ENCODE measurements at regions not wholly inside any gene's neighbourhood (a gene's known extent, or its start where the extent isn't known, plus 50 kb on each side); places are given as distances from the start of the nearest gene placed in this dataset.

DNA sequence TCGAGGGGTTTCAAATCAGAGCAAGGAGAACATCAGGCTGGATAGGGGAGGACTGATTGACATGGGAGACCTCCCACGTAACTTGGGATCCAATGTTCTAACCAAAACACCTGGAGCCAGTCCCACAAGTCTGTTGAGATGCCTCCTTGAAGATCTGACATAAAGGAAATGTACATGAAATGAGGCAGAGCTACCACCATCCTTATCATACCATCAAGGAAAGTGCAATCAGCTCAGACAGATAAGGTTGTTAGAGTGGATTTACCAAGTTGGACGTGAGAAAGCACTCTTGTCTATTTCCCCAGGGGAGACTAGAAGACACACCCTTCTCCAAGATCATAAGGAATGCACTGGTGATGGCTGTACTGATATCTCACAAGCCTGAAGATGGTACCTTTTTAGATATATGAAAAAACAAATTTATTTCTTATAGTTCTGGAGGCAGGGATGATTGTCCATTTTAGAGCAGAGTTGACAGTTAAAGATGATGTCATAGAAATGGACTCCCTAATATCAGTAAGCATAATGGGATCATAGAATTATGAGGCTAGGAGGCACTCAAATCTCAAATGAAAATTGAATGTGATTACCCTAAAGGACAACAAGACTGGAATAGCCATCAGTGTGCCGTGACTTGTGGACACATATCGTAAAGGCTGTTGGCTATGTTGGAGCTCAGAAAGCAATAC, 129.1 kb upstream of the RAB4A start:
- Histone ChIP-seq H3K4me2 (ENCODE audit: low read depth, low read length) (no peak overlapping the region), H3K36me3 (replicated peaks in 1 of 2; ENCODE audit: control insufficient read depth in 1 of 2, insufficient read depth in 2 of 2, low read length in 2 of 2) (no peaks in the 10 kb centered on the region), H3K4me1 (ENCODE audit: insufficient read depth, low read length) (peaks cover 52% of the 10 kb centered on the region), H3K9me3 (ENCODE audit: low read length) (no peaks in the 10 kb centered on the region), H3K27ac (ENCODE audit: extremely low read length, insufficient read depth, low read length) (no peak overlapping the region), H3K79me2 (ENCODE audit: insufficient read depth, low read length) (no peaks in the 10 kb centered on the region), H4K20me1 (ENCODE audit: insufficient read depth, low read length) (no peaks in the 10 kb centered on the region), H3K9ac (ENCODE audit: insufficient read depth, low read depth, low read length) (no peak overlapping the region), H2AFZ (ENCODE audit: low read length) (no peak overlapping the region), H3K4me3 (replicated peaks in 1 of 3; ENCODE audit: insufficient read depth in 1 of 3, low read depth in 2 of 3, low read length in 3 of 3) (no peak overlapping the region), H3K27me3 (ENCODE audit: control insufficient read depth in 1 of 2, insufficient read depth in 2 of 2, low read length in 2 of 2) (no peaks in the 10 kb centered on the region)
- BruUV-seq (replicated peaks): no TSS peak
- WGBS (ENCODE audit: low lambda C conversion rate): 98% methylated on average over 5 of the region's 5 CpGs
- ChIA-PET CTCF (ENCODE audit: low intra/inter-chr PET ratio, low total read pairs) (no interaction called here), POLR2A (interaction anchor here (4.2 kb wide), 1 partner anchor 11 kb away, joined by 18 read pairs; no protein-coding TSS in a partner anchor)
- no peak for FAIRE-seq
- ATAC-seq: no peak
- DNase-seq (ENCODE audit: low spot score): no peak
- in situ Hi-C loops (cut with HindIII; ENCODE audit: extremely low pct_ligation_motif_present, low pct_unique_long_range_greater_than_20kb): no loop called here
- intact Hi-C loops (cut with micrococcal nuclease; ENCODE audit: unreplicated experiment): no loop called here
- TF ChIP-seq RARG (CRISPR knock-in tag; IDR thresholded peaks at IDR 0.05; ENCODE audit: low read depth): no peak
- peak; percentile 88 for TF ChIP-seq ATF7 (IDR thresholded peaks at IDR 0.05)
- no peak for TF ChIP-seq ATF7 (CRISPR knock-in tag; IDR thresholded peaks at IDR 0.05)
- no peak for TF ChIP-seq ISX (CRISPR knock-in tag; conservative IDR thresholded peaks at IDR 0.05)
- no peak for TF ChIP-seq ELF4 (CRISPR knock-in tag; IDR thresholded peaks at IDR 0.05; ENCODE audit: borderline replicate concordance)
- TF ChIP-seq MEIS2 (CRISPR knock-in tag; IDR thresholded peaks at IDR 0.05): no peak
- TF ChIP-seq ZNF17 (CRISPR knock-in tag; IDR thresholded peaks at IDR 0.05): no peak

DNA sequence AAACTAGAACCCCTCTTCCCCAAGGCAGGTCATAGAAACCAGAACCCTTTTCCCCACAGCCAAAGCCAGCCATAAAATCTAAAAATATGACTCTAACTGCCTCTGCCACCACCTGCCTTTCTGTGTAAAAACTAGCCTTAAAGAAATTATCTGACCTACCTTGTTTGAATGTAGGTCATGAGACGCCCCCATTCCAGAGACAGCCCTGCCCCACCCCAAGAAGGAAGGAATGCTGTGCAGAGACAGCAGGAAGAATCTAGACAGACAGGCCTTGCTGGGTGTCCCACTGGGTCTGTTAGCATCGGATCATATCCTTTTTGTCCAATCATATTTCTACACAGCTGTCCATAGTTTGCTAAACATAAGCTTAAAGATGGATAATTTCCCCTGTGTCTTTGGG, 128.4 kb upstream of the RAB4A start:
- no TSS peak for BruUV-seq (replicated peaks)
- Histone ChIP-seq H3K9me3 (ENCODE audit: low read length) (no peaks in the 10 kb centered on the region), H3K27ac (ENCODE audit: extremely low read length, insufficient read depth, low read length) (no peak overlapping the region), H3K4me1 (ENCODE audit: insufficient read depth, low read length) (peaks cover 53% of the 10 kb centered on the region), H3K4me3 (replicated peaks in 1 of 3; ENCODE audit: insufficient read depth in 1 of 3, low read depth in 2 of 3, low read length in 3 of 3) (no peak overlapping the region), H4K20me1 (ENCODE audit: insufficient read depth, low read length) (no peaks in the 10 kb centered on the region), H3K4me2 (ENCODE audit: low read depth, low read length) (no peak overlapping the region), H3K9ac (ENCODE audit: insufficient read depth, low read depth, low read length) (no peak overlapping the region), H2AFZ (ENCODE audit: low read length) (no peak overlapping the region), H3K27me3 (ENCODE audit: control insufficient read depth in 1 of 2, insufficient read depth in 2 of 2, low read length in 2 of 2) (no peaks in the 10 kb centered on the region), H3K36me3 (replicated peaks in 1 of 2; ENCODE audit: control insufficient read depth in 1 of 2, insufficient read depth in 2 of 2, low read length in 2 of 2) (no peaks in the 10 kb centered on the region), H3K79me2 (ENCODE audit: insufficient read depth, low read length) (no peaks in the 10 kb centered on the region)
- intact Hi-C loops (cut with micrococcal nuclease; ENCODE audit: unreplicated experiment) (no loop called here), in situ Hi-C loops (cut with HindIII; ENCODE audit: extremely low pct_ligation_motif_present, low pct_unique_long_range_greater_than_20kb) (no loop called here)
- no peak for ATAC-seq
- ChIA-PET POLR2A (interaction anchor here (4.2 kb wide), 1 partner anchor 12 kb away, joined by 18 read pairs; no protein-coding TSS in a partner anchor), CTCF (ENCODE audit: low intra/inter-chr PET ratio, low total read pairs) (no interaction called here)
- no peak for FAIRE-seq
- no peak for DNase-seq (ENCODE audit: low spot score)
- WGBS (ENCODE audit: low lambda C conversion rate): 87% methylated on average over 2 of the region's 2 CpGs
- TF ChIP-seq AHR (CRISPR knock-in tag; IDR thresholded peaks at IDR 0.05) (no peak), ZFP90 (CRISPR knock-in tag; IDR thresholded peaks at IDR 0.05; ENCODE audit: borderline replicate concordance) (no peak), ZNF484 (CRISPR knock-in tag; IDR thresholded peaks at IDR 0.05; ENCODE audit: borderline replicate concordance, low read depth) (no peak), REL (CRISPR knock-in tag; conservative IDR thresholded peaks at IDR 0.05) (no peak), ZNF609 (CRISPR knock-in tag; IDR thresholded peaks at IDR 0.05; ENCODE audit: borderline replicate concordance) (no peak), ZNF788 (CRISPR knock-in tag; IDR thresholded peaks at IDR 0.05; ENCODE audit: borderline replicate concordance) (no peak), ZNF549 (CRISPR knock-in tag; IDR thresholded peaks at IDR 0.05) (no peak)

All from HepG2 (cell line).